ENCODE measurements at regions not wholly inside any gene's neighbourhood (a gene's known extent, or its start where the extent isn't known, plus 50 kb on each side); places are given as distances from the start of the nearest gene placed in this dataset.
"Not testable (repeated sequence)": the region's sequence is repeated elsewhere in the genome, so short reads cannot be mapped to it uniquely, and the experiment has no call there.

GRCh38 chr1:47491341-47491753, 53.5 kb downstream of the FOXD2 start:
- no peak for ATAC-seq

GRCh38 chr1:47495176-47495713, 57.4 kb downstream of the FOXD2 start:
- Histone ChIP-seq H3K4me1 (ENCODE audit: low read depth) (no peaks in the 10 kb centered on the region), H3K4me3 (no peak overlapping the region), H3K36me3 (ENCODE audit: low read depth) (no peaks in the 10 kb centered on the region), H3K9me3 (no peaks in the 10 kb centered on the region)
- DNase-seq, result no peak
- ATAC-seq, result no peak
- TF ChIP-seq CTCF (IDR thresholded peaks at IDR 0.05), result no peak
- intact Hi-C loops (cut with DNase I, micrococcal nuclease), result no loop called here

More at GRCh38 chr1:47491341-47491753, 53.5 kb downstream of the FOXD2 start:
- H3K4me3 ChIP-seq, result no peak overlapping the region
- intact Hi-C loops (cut with DNase I, micrococcal nuclease), result no loop called here
- TF ChIP-seq CTCF (IDR thresholded peaks at IDR 0.05), result no peak
- DNase-seq, result no peak
- H3K36me3 ChIP-seq (ENCODE audit: low read depth), result no peaks in the 10 kb centered on the region
- no peaks in the 10 kb centered on the region for H3K4me1 ChIP-seq (ENCODE audit: low read depth)
- no peaks in the 10 kb centered on the region for H3K9me3 ChIP-seq

GRCh38 chr1:47498551-47498950, 60.7 kb downstream of the FOXD2 start:
- Histone ChIP-seq H3K9me3 (no peaks in the 10 kb centered on the region), H3K4me3 (no peak overlapping the region), H3K4me1 (ENCODE audit: low read depth) (no peaks in the 10 kb centered on the region), H3K36me3 (ENCODE audit: low read depth) (no peaks in the 10 kb centered on the region)
- DNase-seq, result no peak
- intact Hi-C loops (cut with DNase I, micrococcal nuclease), result no loop called here
- no peak for ATAC-seq
- no peak for TF ChIP-seq CTCF (IDR thresholded peaks at IDR 0.05)

GRCh38 chr1:47501069-47501468, 63.2 kb downstream of the FOXD2 start:
- no peak overlapping the region for H3K4me3 ChIP-seq
- DNase-seq, result no peak
- no peaks in the 10 kb centered on the region for H3K4me1 ChIP-seq (ENCODE audit: low read depth)
- intact Hi-C loops (cut with DNase I, micrococcal nuclease), result no loop called here
- no peaks in the 10 kb centered on the region for H3K9me3 ChIP-seq
- no peaks in the 10 kb centered on the region for H3K36me3 ChIP-seq (ENCODE audit: low read depth)
- no peak for ATAC-seq
- no peak for TF ChIP-seq CTCF (IDR thresholded peaks at IDR 0.05)

- Histone ChIP-seq H3K4me1 (ENCODE audit: low read depth) (no peaks in the 10 kb centered on the region), H3K9me3 (no peaks in the 10 kb centered on the region), H3K4me3 (no peak overlapping the region), H3K36me3 (ENCODE audit: low read depth) (no peaks in the 10 kb centered on the region)
- ATAC-seq (no peak), DNase-seq (no peak)
- intact Hi-C loops (cut with DNase I, micrococcal nuclease), result no loop called here
- no peak for TF ChIP-seq CTCF (IDR thresholded peaks at IDR 0.05)
Observed at GRCh38 chr1:47502746-47503370, 65.0 kb downstream of the FOXD2 start.

GRCh38 chr1:47504840-47505239, 67.0 kb downstream of the FOXD2 start:
- intact Hi-C loops (cut with DNase I, micrococcal nuclease); ATAC-seq; DNase-seq: not testable (repeated sequence)

More at GRCh38 chr1:47504840-47505239, 67.0 kb downstream of the FOXD2 start:
- H3K4me1 ChIP-seq (ENCODE audit: low read depth); H3K9me3 ChIP-seq; H3K4me3 ChIP-seq; H3K36me3 ChIP-seq (ENCODE audit: low read depth): not testable (repeated sequence)

All from mucosa of descending colon (tissue), 3 donors.